H1 (cell line): ENCODE measurements at regions not wholly inside any gene's neighbourhood (a gene's known extent, or its start where the extent isn't known, plus 50 kb on each side); places are given as distances from the start of the nearest gene placed in this dataset.

Experiments
- CTCF ChIA-PET: fragments of 300-600 bp; sonication (Branson Sonifier 250); formaldehyde crosslinking; loops from one replicate; lab custom pipeline; 2021; ENCODE audit not compliant: partially characterized antibody; lab: Charles Lee
- POLR2A ChIA-PET: fragments of 300-600 bp; sonication (Branson Sonifier 250); formaldehyde crosslinking; loops from one replicate; lab custom pipeline; 2021; ENCODE audit warnings: inconsistent platforms; ENCODE audit not compliant: partially characterized antibody; lab: Charles Lee
- DNase-seq, 2 experiments: peaks; one replicate each; pipeline versions ENCODE4 v3.0.0 to v3.0.0-alpha.2; 2010 to 2022; ENCODE audit warnings: low spot score in 2 of 2, low read depth in 1 of 2, mixed read lengths in 1 of 2
- FAIRE-seq: peaks from 2 replicates; lab custom pipeline; 2011; peaks lifted over from hg19 to GRCh38; lab: Jason Lieb, UNC
- H2AFZ ChIP-seq: 2 replicates; pipeline ENCODE4 v1.8.1; 2012; ENCODE audit warnings: low read length, inconsistent platforms
- H2AK5ac ChIP-seq: 2 replicates; pipeline ENCODE4 v1.6.1; 2013; ENCODE audit warnings: low read depth, low read length
- H2BK120ac ChIP-seq: replicated peaks from 2 replicates; pipeline ENCODE3; 2013; ENCODE audit warnings: low read depth, low read length, inconsistent platforms
- H2BK12ac ChIP-seq: 2 replicates; pipeline ENCODE4 v1.6.1; 2013; ENCODE audit warnings: low read depth, low read length
- H2BK15ac ChIP-seq: 2 replicates; pipeline ENCODE4 v1.6.1; 2013; ENCODE audit warnings: low read length
- H2BK20ac ChIP-seq: 2 replicates; pipeline ENCODE4 v1.6.1; 2013; ENCODE audit warnings: low read length
- H2BK5ac ChIP-seq: 2 replicates; pipeline ENCODE4 v1.6.1; 2013; ENCODE audit warnings: low read depth, low read length
- H3K14ac ChIP-seq: 2 replicates; pipeline ENCODE4 v1.6.1; 2013; ENCODE audit warnings: inconsistent platforms; ENCODE audit not compliant: insufficient read length
- H3K18ac ChIP-seq: 2 replicates; pipeline ENCODE4 v1.6.1; 2013; ENCODE audit warnings: low read length; ENCODE audit errors: extremely low read depth
- H3K23ac ChIP-seq: 2 replicates; pipeline ENCODE4 v1.6.1; 2013; ENCODE audit warnings: inconsistent platforms; ENCODE audit not compliant: insufficient read length
- H3K23me2 ChIP-seq: 2 replicates; pipeline ENCODE4 v1.6.1; 2013; ENCODE audit warnings: low read depth, low read length
- H3K27ac ChIP-seq: 2 replicates; pipeline ENCODE4 v1.6.1; 2011; ENCODE audit warnings: low read depth, low read length, inconsistent platforms
- H3K27me3 ChIP-seq, 4 experiments: replicated peaks in 1 of 4; 1 replicate in 1 of 4; 2 replicates in 3 of 4; pipeline versions ENCODE4 v1.6.1 to v1.8.1; 2011 to 2013; ENCODE audit warnings: low read length in 3 of 4, mild to moderate bottlenecking in 3 of 4, inconsistent platforms in 2 of 4, mixed read lengths in 2 of 4, moderate library complexity in 1 of 4; ENCODE audit not compliant: control insufficient read depth in 3 of 4, insufficient read depth in 3 of 4; ENCODE audit errors: extremely low read depth in 1 of 4
- H3K36me3 ChIP-seq, 4 experiments: 2 replicates each; pipeline versions ENCODE4 v1.6.1 to v1.8.1; 2011 to 2013; ENCODE audit warnings: mild to moderate bottlenecking in 4 of 4, low read length in 3 of 4, moderate library complexity in 2 of 4, control low read depth in 1 of 4, inconsistent platforms in 1 of 4; ENCODE audit not compliant: insufficient read depth in 4 of 4, control insufficient read depth in 2 of 4
- H3K4ac ChIP-seq: replicated peaks from 2 replicates; pipeline ENCODE3; 2013; ENCODE audit warnings: low read length, low read depth, mixed read lengths, inconsistent platforms; ENCODE audit not compliant: insufficient read length
- H3K4me1 ChIP-seq, 4 experiments: replicated peaks in 1 of 4; 1 replicate in 1 of 4; 2 replicates in 3 of 4; pipeline versions ENCODE4 v1.6.1 to v1.8.1; 2011 to 2013; ENCODE audit warnings: low read length in 3 of 4, inconsistent platforms in 2 of 4, mixed read lengths in 1 of 4; ENCODE audit not compliant: insufficient read depth in 4 of 4, control insufficient read depth in 3 of 4
- H3K4me2 ChIP-seq, 2 experiments: 2 replicates each; pipeline versions ENCODE4 v1.6.1 to v1.8.1; 2011 to 2013; ENCODE audit warnings: low read depth in 2 of 2, low read length in 2 of 2, control low read depth in 1 of 2, inconsistent platforms in 1 of 2, mild to moderate bottlenecking in 1 of 2; ENCODE audit not compliant: insufficient read depth in 1 of 2
- H3K4me3 ChIP-seq, 4 experiments: fragments of 200-600, 300-600 bp in 1 of 4; sonication (generic), shearing (Covaris generic), sonication (Bioruptor Twin) in 1 of 4; 2 replicates each; pipeline versions ENCODE4 v1.5.1 to v1.8.1; 2011 to 2016; ENCODE audit warnings: low read length in 4 of 4, low read depth in 3 of 4, control low read depth in 2 of 4, inconsistent platforms in 2 of 4, mild to moderate bottlenecking in 2 of 4, mixed read lengths in 1 of 4, moderate library complexity in 1 of 4; ENCODE audit not compliant: insufficient read depth in 2 of 4; ENCODE audit errors: extremely low read depth in 1 of 4
- H3K56ac ChIP-seq: replicated peaks from 2 replicates; pipeline ENCODE3; 2013; ENCODE audit warnings: low read depth, mild to moderate bottlenecking, mixed read lengths, low read length, inconsistent platforms; ENCODE audit not compliant: insufficient read length
- H3K79me1 ChIP-seq: 2 replicates; pipeline ENCODE4 v1.6.1; 2013; ENCODE audit warnings: low read depth, low read length, control low read depth
- H3K79me2 ChIP-seq, 2 experiments: 2 replicates each; pipeline versions ENCODE4 v1.6.1 to v1.8.1; 2012 to 2013; ENCODE audit warnings: low read length in 2 of 2, mild to moderate bottlenecking in 2 of 2, inconsistent platforms in 1 of 2; ENCODE audit not compliant: insufficient read depth in 2 of 2, control insufficient read depth in 1 of 2
- H3K9ac ChIP-seq, 4 experiments: replicated peaks in 1 of 4; 1 replicate in 1 of 4; 2 replicates in 3 of 4; pipeline versions ENCODE4 v1.6.1 to v1.8.1; 2011 to 2013; ENCODE audit warnings: low read depth in 3 of 4, low read length in 3 of 4, control low read depth in 2 of 4, mild to moderate bottlenecking in 2 of 4, moderate library complexity in 2 of 4, inconsistent platforms in 1 of 4; ENCODE audit errors: extremely low read depth in 1 of 4
- H3K9me3 ChIP-seq, 2 experiments: 2 replicates each; pipeline versions ENCODE4 v1.6.1 to v1.8.1; 2012 to 2013; ENCODE audit warnings: mild to moderate bottlenecking in 2 of 2, moderate library complexity in 2 of 2, control low read depth in 1 of 2, inconsistent platforms in 1 of 2, low read depth in 1 of 2, low read length in 1 of 2, mixed read lengths in 1 of 2; ENCODE audit not compliant: insufficient read depth in 2 of 2
- H4K20me1 ChIP-seq, 2 experiments: replicated peaks in 1 of 2; 2 replicates each; pipeline versions ENCODE3 to v1.8.1; 2011 to 2013; ENCODE audit warnings: inconsistent platforms in 2 of 2, low read length in 2 of 2, mild to moderate bottlenecking in 1 of 2; ENCODE audit not compliant: insufficient read depth in 2 of 2, control insufficient read depth in 1 of 2
- H4K5ac ChIP-seq: 2 replicates; pipeline ENCODE4 v1.6.1; 2013; ENCODE audit warnings: low read length, low read depth, mixed read lengths, inconsistent platforms; ENCODE audit not compliant: insufficient read length
- H4K8ac ChIP-seq: 2 replicates; pipeline ENCODE4 v1.8.0; 2013; ENCODE audit warnings: mild to moderate bottlenecking, moderate library complexity, low read length, inconsistent platforms; ENCODE audit not compliant: insufficient read depth; ENCODE audit errors: extremely low read depth
- H4K91ac ChIP-seq: replicated peaks from 2 replicates; pipeline ENCODE3; 2013; ENCODE audit warnings: low read length, mixed read lengths, inconsistent platforms; ENCODE audit not compliant: insufficient read length
- ASH2L ChIP-seq: fragments of 200-600, 300-600 bp; sonication (generic); IDR thresholded peaks from one replicate; pipeline ENCODE4 v1.7.1; 2017; ENCODE audit warnings: low read length
- CEBPB ChIP-seq: IDR thresholded peaks from 2 replicates; pipeline ENCODE4 v1.6.1; 2012; ENCODE audit warnings: low read depth, low read length
- EGR1 ChIP-seq: IDR thresholded peaks from 2 replicates; pipeline ENCODE4 v1.6.1; 2011; ENCODE audit warnings: low read depth, low read length, borderline replicate concordance
- GABPA ChIP-seq: IDR thresholded peaks from 2 replicates; pipeline ENCODE4 v1.6.1; 2011; ENCODE audit warnings: mild to moderate bottlenecking, low read length, moderate library complexity, borderline replicate concordance; ENCODE audit not compliant: insufficient read depth
- KDM4A ChIP-seq: IDR thresholded peaks from one replicate; pipeline ENCODE4 v1.7.1; 2012; ENCODE audit warnings: low read depth, mild to moderate bottlenecking, moderate library complexity, low read length, inconsistent platforms; ENCODE audit not compliant: severe bottlenecking
- PHF8 ChIP-seq: fragments of 200-600 bp; sonication (generic); conservative IDR thresholded peaks from 2 replicates; pipeline ENCODE4 v1.7.1; 2012; ENCODE audit warnings: low read depth, mild to moderate bottlenecking, inconsistent platforms, low read length, moderate library complexity
- RBBP5 ChIP-seq: IDR thresholded peaks from 2 replicates; pipeline ENCODE4 v1.7.1; 2012; ENCODE audit warnings: low read depth, mild to moderate bottlenecking, inconsistent platforms, low read length, moderate library complexity, borderline replicate concordance
- SIX5 ChIP-seq: IDR thresholded peaks from 2 replicates; pipeline ENCODE4 v1.6.1; 2011; ENCODE audit warnings: mild to moderate bottlenecking, low read depth, low read length
- SP2 ChIP-seq: IDR thresholded peaks from 2 replicates; pipeline ENCODE4 v1.6.1; 2012; ENCODE audit warnings: mild to moderate bottlenecking, low read length, inconsistent platforms
- TAF1 ChIP-seq: IDR thresholded peaks from 2 replicates; pipeline ENCODE4 v1.6.1; 2011; ENCODE audit warnings: mild to moderate bottlenecking, low read depth, low read length
- WGBS, 2 experiments: shearing (Covaris generic) in 1 of 2; methylation state at CpG; one replicate each; pipeline versions ENCODE4 v1.1.6 to v1.1.7; 2013 to 2015; ENCODE audit warnings: low lambda C conversion rate in 2 of 2, mixed read lengths in 2 of 2, inconsistent platforms in 1 of 2, low coverage in 1 of 2, missing lambda C conversion rate in 1 of 2; ENCODE audit not compliant: insufficient replicate concordance in 2 of 2, insufficient coverage in 1 of 2, insufficient read length in 1 of 2; ENCODE audit errors: extremely low coverage in 1 of 2, missing lambda C conversion rate in 1 of 2; 5-methylcytosine and 5-hydroxymethylcytosine counted together

DNA sequence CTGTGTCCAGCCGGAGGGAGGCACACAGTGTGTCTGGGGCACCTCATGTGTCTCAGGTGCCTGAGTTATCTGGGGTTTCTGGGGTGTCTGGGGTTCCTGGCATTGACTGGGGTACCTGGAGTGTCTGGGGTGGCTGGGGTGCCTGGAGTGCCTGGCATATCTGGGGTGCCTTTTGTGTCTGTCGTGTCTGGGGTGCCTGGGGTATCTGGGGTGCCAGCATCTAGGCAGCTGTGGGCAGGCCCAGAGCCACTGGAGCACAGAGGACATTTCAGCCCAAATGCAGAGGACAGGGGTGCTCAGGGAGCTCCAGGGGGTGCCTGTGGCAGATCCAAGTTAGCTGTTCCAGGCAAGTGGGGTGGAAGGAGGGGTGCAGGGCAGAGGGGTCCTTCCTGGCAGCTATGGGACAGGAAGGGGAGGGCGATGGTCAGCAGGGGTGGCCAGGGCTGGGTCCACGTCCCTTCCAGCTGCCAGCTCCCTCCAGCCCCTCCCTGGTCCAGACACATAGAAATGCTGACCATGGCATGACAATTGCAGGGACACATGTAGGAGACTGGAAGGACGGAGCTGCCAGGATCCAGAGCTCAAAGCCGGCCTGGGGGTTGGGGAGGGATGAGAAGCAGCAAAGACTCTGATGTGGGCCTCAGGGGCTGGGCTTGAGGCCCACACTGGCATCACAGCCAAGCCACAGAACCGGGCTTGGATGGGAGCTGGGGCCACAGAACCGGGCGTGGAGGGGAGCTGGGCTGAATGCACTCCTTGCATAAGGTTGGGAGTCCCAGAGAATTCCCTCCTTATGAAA, 133.0 kb downstream of the BRD1 start:
- Histone ChIP-seq H3K79me2 (no peaks in the 10 kb centered on the region), H3K79me1 (no peaks in the 10 kb centered on the region), H3K56ac (no peak overlapping the region), H2BK12ac (no peak overlapping the region), H3K4me3 (no peak overlapping the region), H2BK20ac (no peak overlapping the region), H3K27ac (no peak overlapping the region), H3K4me2 (no peak overlapping the region), H3K9ac (no peak overlapping the region), H2BK5ac (no peak overlapping the region), H2AFZ (no peak overlapping the region), H4K20me1 (no peaks in the 10 kb centered on the region), H3K36me3 (no peaks in the 10 kb centered on the region), H3K27me3 (no peaks in the 10 kb centered on the region), H3K18ac (no peak overlapping the region), H3K23me2 (no peaks in the 10 kb centered on the region), H4K8ac (no peak overlapping the region), H2BK120ac (no peak overlapping the region), H2BK15ac (no peak overlapping the region), H3K4ac (no peak overlapping the region), H4K91ac (no peak overlapping the region), H3K23ac (no peak overlapping the region), H3K14ac (no peak overlapping the region), H3K4me1 (no peaks in the 10 kb centered on the region), H4K5ac (no peak overlapping the region), H2AK5ac (no peak overlapping the region), H3K9me3 (peaks cover 16 to 18% of the 10 kb centered on the region in 2 experiments)
- no peak for FAIRE-seq
- WGBS, 2 experiments, result 86% methylated on average over 9 of the region's 9 CpGs; no CpG with 5 or more reads in 1 of the 2 experiments
- ChIA-PET POLR2A (no interaction called here), CTCF (interaction anchor here (0.7 to 1.2 kb wide), 6 partner anchors 8 to 127 kb away, joined by 3 to 4 read pairs (median 3); no protein-coding TSS in a partner anchor)
- no peak for DNase-seq
- TF ChIP-seq GABPA (no peak), ASH2L (no peak), KDM4A (no peak), PHF8 (no peak), EGR1 (no peak), CEBPB (no peak), SP2 (no peak), RBBP5 (no peak), TAF1 (no peak), SIX5 (no peak)
